Neural cell (in vitro differentiated cells): ENCODE measurements at regions not wholly inside any gene's neighbourhood (a gene's known extent, or its start where the extent isn't known, plus 50 kb on each side); places are given as distances from the start of the nearest gene placed in this dataset.

Experiments
- H2AFZ ChIP-seq: fragments of 200-600, 300-800 bp; sonication (generic), shearing (Covaris generic); 2 replicates; pipeline ENCODE4 v1.6.0; 2014; ENCODE audit warnings: low read depth, mild to moderate bottlenecking, antibody characterized with exemption, low read length, moderate library complexity
- H3F3A ChIP-seq: fragments of 200-600 bp; shearing (Covaris generic); 2 replicates; pipeline ENCODE4 v1.6.1; 2016; ENCODE audit warnings: mild to moderate bottlenecking, moderate library complexity, mixed read lengths, antibody characterized with exemption, low read length; ENCODE audit not compliant: insufficient read depth, poor library complexity, severe bottlenecking
- H3K27ac ChIP-seq: fragments of 200-600, 300-800 bp; sonication (generic), shearing (Covaris generic); 2 replicates; pipeline ENCODE4 v1.5.1; 2014; ENCODE audit warnings: mild to moderate bottlenecking, low read length, moderate library complexity
- H3K27me3 ChIP-seq: fragments of 300-800, 200-600 bp; sonication (generic), shearing (Covaris generic); 2 replicates; pipeline ENCODE4 v1.6.0; 2014; ENCODE audit warnings: mild to moderate bottlenecking, low read depth, low read length, moderate library complexity; ENCODE audit not compliant: insufficient read depth
- H3K36me3 ChIP-seq: fragments of 300-800, 200-600 bp; sonication (generic), shearing (Covaris generic); 2 replicates; pipeline ENCODE4 v1.5.1; 2014; ENCODE audit warnings: mild to moderate bottlenecking, antibody characterized with exemption, low read length, moderate library complexity; ENCODE audit not compliant: insufficient read depth
- H3K4me2 ChIP-seq: fragments of 300-800, 200-600 bp; sonication (generic), shearing (Covaris generic); 2 replicates; pipeline ENCODE4 v1.6.0; 2014; ENCODE audit warnings: mild to moderate bottlenecking, low read length
- H3K4me3 ChIP-seq: fragments of 300-800, 200-600 bp; sonication (generic), shearing (Covaris generic); 2 replicates; pipeline ENCODE4 v1.5.1; 2014; ENCODE audit warnings: mild to moderate bottlenecking, low read length, moderate library complexity
- H3K79me2 ChIP-seq: fragments of 200-600 bp; shearing (Covaris generic); replicated peaks from 2 replicates; pipeline ENCODE4 v1.6.0; 2014; ENCODE audit warnings: mild to moderate bottlenecking, low read length, moderate library complexity; ENCODE audit not compliant: insufficient read depth
- H3K9ac ChIP-seq: fragments of 300-800, 200-600 bp; sonication (generic), shearing (Covaris generic); 2 replicates; pipeline ENCODE4 v1.6.1; 2016; ENCODE audit warnings: mild to moderate bottlenecking, low read length, mixed read lengths
- H3K9me2 ChIP-seq: fragments of 200-600 bp; shearing (Covaris generic); 2 replicates; pipeline ENCODE4 v1.6.1; 2016; ENCODE audit warnings: mild to moderate bottlenecking, low read length, mixed read lengths; ENCODE audit not compliant: insufficient read depth
- H3K9me3 ChIP-seq: fragments of 200-600, 300-800 bp; sonication (generic), shearing (Covaris generic); 2 replicates; pipeline ENCODE4 v1.6.1; 2016; ENCODE audit warnings: mild to moderate bottlenecking, mixed run types, low read length, moderate library complexity, mixed read lengths
- H4K20me1 ChIP-seq: fragments of 200-600 bp; shearing (Covaris generic); 2 replicates; pipeline ENCODE4 v1.6.1; 2016; ENCODE audit warnings: mild to moderate bottlenecking, mixed run types; ENCODE audit not compliant: insufficient read depth
- CTCF ChIP-seq: fragments of 450-650 bp; IDR thresholded peaks from 2 replicates; pipeline ENCODE4 v1.5.1; 2014; ENCODE audit warnings: antibody characterized with exemption, mild to moderate bottlenecking, moderate library complexity; ENCODE audit not compliant: poor library complexity, severe bottlenecking
- EP300 ChIP-seq: fragments of 450-650 bp; conservative IDR thresholded peaks from 2 replicates; pipeline ENCODE4 v1.6.1; 2014; ENCODE audit warnings: antibody characterized with exemption, mild to moderate bottlenecking, moderate library complexity; ENCODE audit not compliant: poor library complexity, severe bottlenecking
- EZH2 ChIP-seq: fragments of 200-600, 300-800 bp; shearing (Covaris generic), sonication (generic); IDR thresholded peaks from 2 replicates; pipeline ENCODE4 v1.6.1; 2014; ENCODE audit warnings: antibody characterized with exemption, low read length, borderline replicate concordance, mild to moderate bottlenecking; ENCODE audit not compliant: insufficient read depth, poor library complexity, severe bottlenecking
- MXI1 ChIP-seq: fragments of 450-650 bp; conservative IDR thresholded peaks from 2 replicates; pipeline ENCODE4 v1.6.1; 2014; ENCODE audit warnings: antibody characterized with exemption, mild to moderate bottlenecking; ENCODE audit not compliant: poor library complexity, severe bottlenecking
- POLR2AphosphoS5 ChIP-seq: IDR thresholded peaks from 2 replicates; pipeline ENCODE4 v1.6.1; 2012
- RAD21 ChIP-seq: fragments of 450-650 bp; conservative IDR thresholded peaks from 2 replicates; pipeline ENCODE4 v1.6.1; 2014; ENCODE audit warnings: antibody characterized with exemption, mild to moderate bottlenecking, moderate library complexity
- REST ChIP-seq: IDR thresholded peaks from 2 replicates; pipeline ENCODE4 v1.6.1; 2012; ENCODE audit warnings: borderline replicate concordance
- SMC3 ChIP-seq: fragments of 450-650 bp; conservative IDR thresholded peaks from 2 replicates; pipeline ENCODE4 v1.6.1; 2014; ENCODE audit warnings: antibody characterized with exemption, mild to moderate bottlenecking, moderate library complexity; ENCODE audit not compliant: poor library complexity
- TAF1 ChIP-seq: IDR thresholded peaks from 2 replicates; pipeline ENCODE4 v1.6.1; 2012; ENCODE audit warnings: low read depth

- Histone ChIP-seq H3K4me3 (no peak overlapping the region), H2AFZ (no peak overlapping the region), H3K9ac (no peak overlapping the region), H3K36me3 (no peaks in the 10 kb centered on the region), H3K27me3 (no peaks in the 10 kb centered on the region), H3F3A (no peaks in the 10 kb centered on the region), H3K9me3 (no peaks in the 10 kb centered on the region), H4K20me1 (no peaks in the 10 kb centered on the region), H3K27ac (no peak overlapping the region), H3K9me2 (no peaks in the 10 kb centered on the region), H3K79me2 (no peaks in the 10 kb centered on the region), H3K4me2 (no peak overlapping the region)
- no peak for TF ChIP-seq RAD21
- TF ChIP-seq CTCF: no peak
- TF ChIP-seq MXI1: no peak
- TF ChIP-seq SMC3: no peak
- no peak for TF ChIP-seq POLR2AphosphoS5
- TF ChIP-seq EP300: no peak
- TF ChIP-seq EZH2: no peak
- no peak for TF ChIP-seq REST
- no peak for TF ChIP-seq TAF1
These were observed 269.1 kb downstream of the TMX3 start for GRCh38 chr18:68445668-68446426.

- Histone ChIP-seq H3K9ac (no peak overlapping the region), H3K36me3 (no peaks in the 10 kb centered on the region), H3K79me2 (no peaks in the 10 kb centered on the region), H3F3A (no peaks in the 10 kb centered on the region), H3K4me2 (no peak overlapping the region), H3K4me3 (no peak overlapping the region), H4K20me1 (no peaks in the 10 kb centered on the region), H3K27ac (no peak overlapping the region), H2AFZ (no peak overlapping the region), H3K27me3 (no peaks in the 10 kb centered on the region), H3K9me3 (no peaks in the 10 kb centered on the region), H3K9me2 (no peaks in the 10 kb centered on the region)
- TF ChIP-seq TAF1: no peak
- no peak for TF ChIP-seq POLR2AphosphoS5
- no peak for TF ChIP-seq EZH2
- TF ChIP-seq MXI1: no peak
- no peak for TF ChIP-seq CTCF
- TF ChIP-seq REST: no peak
- no peak for TF ChIP-seq EP300
- no peak for TF ChIP-seq SMC3
- TF ChIP-seq RAD21: no peak
These were observed 269.8 kb downstream of the TMX3 start for GRCh38 chr18:68445136-68445535.
